IMR-90 (cell line): ENCODE measurements at regions not wholly inside any gene's neighbourhood (a gene's known extent, or its start where the extent isn't known, plus 50 kb on each side); places are given as distances from the start of the nearest gene placed in this dataset.

Experiments used
- ATAC-seq: fragments of 200-7000 bp; cut with Tn5 transposase; 2 replicates; pipeline ENCODE4 v1.9.1; 2020; ENCODE audit warnings: low read depth, mild to moderate bottlenecking, moderate library complexity
- BruUV-seq: library from RNA; stranded (reverse); fragments of 400-500 nt; replicated peaks from 2 replicates; lab custom pipeline; 2021; lab: Mats Ljungman, UMichigan
- CTCF ChIA-PET: fragments of 300-600 bp; formaldehyde crosslinking; extraction: SDS; loops from one replicate; lab custom pipeline; 2021; ENCODE audit warnings: antibody characterized with exemption; lab: Yijun Ruan, JAX
- POLR2A ChIA-PET: fragments of 300-600 bp; sonication (Branson Sonifier 250); formaldehyde crosslinking; loops from one replicate; lab custom pipeline; 2022; ENCODE audit warnings: antibody characterized with exemption; ENCODE audit not compliant: unreplicated experiment; lab: Charles Lee
- DNase-seq: peaks from one replicate; pipeline ENCODE4 v3.0.0; 2013
- H2AFZ ChIP-seq: replicated peaks from 2 replicates; pipeline ENCODE3; 2013; ENCODE audit warnings: low read length, mild to moderate bottlenecking; ENCODE audit not compliant: poor library complexity
- H2AK5ac ChIP-seq: 2 replicates; pipeline ENCODE4 v1.6.1; 2013; ENCODE audit warnings: low read depth, low read length, inconsistent platforms
- H2AK9ac ChIP-seq: replicated peaks from 2 replicates; pipeline ENCODE3; 2013; ENCODE audit warnings: mild to moderate bottlenecking, low read depth, low read length, moderate library complexity; ENCODE audit not compliant: poor library complexity
- H2BK120ac ChIP-seq: 2 replicates; pipeline ENCODE4 v1.6.1; 2013; ENCODE audit warnings: low read depth, low read length, inconsistent platforms
- H2BK15ac ChIP-seq: 3 replicates; pipeline ENCODE4 v1.6.1; 2013; ENCODE audit warnings: low read depth, low read length, inconsistent platforms
- H2BK20ac ChIP-seq: 2 replicates; pipeline ENCODE4 v1.6.1; 2013; ENCODE audit warnings: low read depth, mild to moderate bottlenecking, inconsistent platforms, low read length, moderate library complexity
- H2BK5ac ChIP-seq: 2 replicates; pipeline ENCODE4 v1.6.1; 2013; ENCODE audit warnings: mild to moderate bottlenecking, low read depth, low read length, inconsistent platforms; ENCODE audit not compliant: poor library complexity, severe bottlenecking
- H3K14ac ChIP-seq: replicated peaks from 2 replicates; pipeline ENCODE4 v1.6.1; 2013; ENCODE audit warnings: low read depth, low read length, inconsistent platforms
- H3K18ac ChIP-seq: 2 replicates; pipeline ENCODE4 v1.6.1; 2013; ENCODE audit warnings: low read depth, low read length, control low read depth
- H3K23ac ChIP-seq: 2 replicates; pipeline ENCODE4 v1.6.1; 2013; ENCODE audit warnings: low read depth, low read length, inconsistent platforms
- H3K27ac ChIP-seq: 2 replicates; pipeline ENCODE4 v1.5.1; 2013; ENCODE audit warnings: mild to moderate bottlenecking, control low read depth, low read length; ENCODE audit not compliant: insufficient read depth
- H3K27me3 ChIP-seq: 2 replicates; pipeline ENCODE4 v1.6.1; 2013; ENCODE audit warnings: low read length; ENCODE audit not compliant: control insufficient read depth, insufficient read depth
- H3K36me3 ChIP-seq: 2 replicates; pipeline ENCODE4 v1.6.1; 2013; ENCODE audit warnings: low read length, mixed read lengths; ENCODE audit not compliant: control insufficient read depth, insufficient read depth
- H3K4ac ChIP-seq: 2 replicates; pipeline ENCODE4 v1.6.1; 2013; ENCODE audit warnings: low read depth, low read length, inconsistent platforms
- H3K4me1 ChIP-seq: 2 replicates; pipeline ENCODE4 v1.6.1; 2013; ENCODE audit warnings: low read length, mixed read lengths; ENCODE audit not compliant: control insufficient read depth, insufficient read depth
- H3K4me2 ChIP-seq: 2 replicates; pipeline ENCODE4 v1.6.1; 2013; ENCODE audit warnings: low read depth, mild to moderate bottlenecking, control low read depth, low read length, moderate library complexity
- H3K4me3 ChIP-seq: 2 replicates; pipeline ENCODE4 v1.5.1; 2013; ENCODE audit warnings: low read depth, mild to moderate bottlenecking, control low read depth, low read length, moderate library complexity; ENCODE audit not compliant: insufficient read depth
- H3K56ac ChIP-seq: 2 replicates; pipeline ENCODE4 v1.6.1; 2013; ENCODE audit warnings: low read length, inconsistent platforms; ENCODE audit not compliant: insufficient read depth; ENCODE audit errors: extremely low read depth
- H3K79me1 ChIP-seq, 2 experiments: 2 replicates each; pipeline ENCODE4 v1.6.1; 2013; ENCODE audit warnings: low read length in 2 of 2, inconsistent platforms in 1 of 2, low read depth in 1 of 2
- H3K9ac ChIP-seq: 2 replicates; pipeline ENCODE4 v1.6.1; 2013; ENCODE audit warnings: low read depth, low read length, control low read depth
- H3K9me1 ChIP-seq: 2 replicates; pipeline ENCODE4 v1.6.1; 2013; ENCODE audit warnings: low read length, inconsistent platforms; ENCODE audit not compliant: insufficient read depth
- H3K9me3 ChIP-seq: 2 replicates; pipeline ENCODE4 v1.6.1; 2013; ENCODE audit warnings: low read length; ENCODE audit not compliant: control insufficient read depth, insufficient read depth
- H4K20me1 ChIP-seq: 2 replicates; pipeline ENCODE4 v1.6.1; 2013; ENCODE audit warnings: low read length, inconsistent platforms; ENCODE audit not compliant: insufficient read depth
- H4K5ac ChIP-seq: 2 replicates; pipeline ENCODE4 v1.6.1; 2013; ENCODE audit warnings: mild to moderate bottlenecking, low read depth, low read length, control low read depth
- H4K8ac ChIP-seq, 2 experiments: 2 replicates each; pipeline ENCODE4 v1.6.1; 2013; ENCODE audit warnings: low read depth in 2 of 2, low read length in 2 of 2, control low read depth in 1 of 2, inconsistent platforms in 1 of 2
- H4K91ac ChIP-seq: 2 replicates; pipeline ENCODE4 v1.6.1; 2013; ENCODE audit warnings: low read depth, low read length, inconsistent platforms; ENCODE audit not compliant: insufficient read depth
- MXI1 ChIP-seq: IDR thresholded peaks from 2 replicates; pipeline ENCODE4 v1.6.1; 2012; ENCODE audit warnings: low read depth, mild to moderate bottlenecking, low read length, moderate library complexity, borderline replicate concordance
- POLR2A ChIP-seq: IDR thresholded peaks from 2 replicates; pipeline ENCODE4 v1.6.1; 2012; ENCODE audit warnings: mild to moderate bottlenecking, low read depth, low read length
- WGBS, 2 experiments: methylation state at CpG; one replicate each; pipeline versions ENCODE4 v1.1.5 to v1.1.7; 2013; ENCODE audit warnings: missing lambda C conversion rate in 2 of 2; ENCODE audit not compliant: insufficient read length in 1 of 2; ENCODE audit errors: extremely low coverage in 2 of 2; 5-methylcytosine and 5-hydroxymethylcytosine counted together
- dilution Hi-C: fragments of 300-500 bp; cut with HindIII; formaldehyde crosslinking; loops from one replicate; pipeline ENCODE4 v1.14.3; 2018; ENCODE audit warnings: low sequenced_read_pairs; ENCODE audit not compliant: unreplicated experiment
- in situ Hi-C: fragments of 300-500 bp; cut with MboI; formaldehyde crosslinking; loops from 3 replicates; pipeline ENCODE4 v1.14.3; 2019; ENCODE audit warnings: low sequenced_read_pairs, inconsistent platforms, mixed read lengths
- intact Hi-C: fragments of 100-400 bp; cut with micrococcal nuclease; formaldehyde crosslinking; loops from 2 replicates; pipeline ENCODE4 v1.10.0; 2022

DNA sequence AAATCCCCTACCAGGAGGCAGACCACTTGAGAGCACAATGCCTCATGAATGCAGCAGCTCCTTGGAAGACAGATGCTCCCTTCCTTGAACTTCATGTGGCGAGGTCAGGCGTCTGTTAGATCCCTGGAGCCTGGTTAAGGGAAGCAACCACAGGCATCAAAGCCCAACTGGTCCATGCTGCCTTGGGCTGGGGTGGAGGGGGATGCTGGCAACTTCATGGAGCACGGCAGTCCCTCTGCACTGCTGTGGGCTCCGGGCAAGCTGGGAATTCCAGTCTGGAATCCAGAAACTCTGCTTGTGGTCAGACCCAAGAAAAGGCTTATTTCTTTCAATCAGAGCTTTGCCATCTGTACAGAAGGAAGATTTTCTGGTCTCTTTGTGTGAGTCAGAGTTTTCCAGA lies 130.4 kb downstream of the PFKFB3 start:
- Histone ChIP-seq H3K79me1 (no peaks in the 10 kb centered on the region), H3K27ac (no peak overlapping the region), H3K23ac (no peak overlapping the region), H3K56ac (no peak overlapping the region), H2BK5ac (no peak overlapping the region), H3K18ac (no peak overlapping the region), H2AK5ac (no peak overlapping the region), H3K9ac (no peak overlapping the region), H4K20me1 (no peaks in the 10 kb centered on the region), H3K4me2 (no peak overlapping the region), H2BK15ac (no peak overlapping the region), H3K9me3 (0 out of 2 replicates have a peak, but pooled peaks cover 1% of the 10 kb centered on the region), H3K14ac (no peak overlapping the region), H4K8ac (no peak overlapping the region), H3K27me3 (no peaks in the 10 kb centered on the region), H2BK120ac (no peak overlapping the region), H4K5ac (no peak overlapping the region), H2AK9ac (no peak overlapping the region), H3K9me1 (no peaks in the 10 kb centered on the region; the same call in 1 of the 2 replicates), H4K91ac (no peak overlapping the region), H3K4me3 (no peak overlapping the region), H2BK20ac (no peak overlapping the region), H2AFZ (no peak overlapping the region), H3K4ac (no peak overlapping the region), H3K36me3 (no peaks in the 10 kb centered on the region), H3K4me1 (no peaks in the 10 kb centered on the region)
- BruUV-seq, result no TSS peak
- ChIA-PET CTCF (no interaction called here), POLR2A (no interaction called here)
- no peak for TF ChIP-seq MXI1
- no peak for TF ChIP-seq POLR2A
- no peak for DNase-seq
- in situ Hi-C loops, result no loop called here
- dilution Hi-C loops, result no loop called here
- intact Hi-C loops, result no loop called here
- no CpG with 5 or more reads among the region's 4 CpGs for WGBS, 2 experiments
- ATAC-seq, result no peak
